HG03520 (cell line): ENCODE measurements at regions not wholly inside any gene's neighbourhood (a gene's known extent, or its start where the extent isn't known, plus 50 kb on each side); places are given as distances from the start of the nearest gene placed in this dataset.
A peak's percentile ranks its signal among the peaks of the same experiment; 100 is the strongest.
"Not testable (repeated sequence)": the region's sequence is repeated elsewhere in the genome, so short reads cannot be mapped to it uniquely, and the experiment has no call there.

Experiments used
- ATAC-seq: cut with Tn5 transposase; IDR thresholded peaks from one replicate; pipeline ENCODE4 v1.9.1; 2021; ENCODE audit warnings: mild to moderate bottlenecking, moderate library complexity; ENCODE audit not compliant: unreplicated experiment

GRCh38 chr11:22037505-22037904 is 155.4 kb upstream of the ANO5 start:
- no peak for ATAC-seq

- no peak for ATAC-seq
Observed at GRCh38 chr11:22041039-22041438, 151.8 kb upstream of the ANO5 start.

- ATAC-seq: no peak
Observed at GRCh38 chr11:22042081-22042480, 150.8 kb upstream of the ANO5 start.

- ATAC-seq: no peak
Observed at GRCh38 chr11:22044126-22044525, 148.8 kb upstream of the ANO5 start.

GRCh38 chr11:22049276-22049675 is 143.6 kb upstream of the ANO5 start:
- no peak for ATAC-seq

- ATAC-seq: no peak
Observed at GRCh38 chr11:22065472-22065871, 127.4 kb upstream of the ANO5 start.

- ATAC-seq: no peak
Observed at GRCh38 chr11:22069844-22070243, 123.0 kb upstream of the ANO5 start.

GRCh38 chr11:22076271-22076930 is 116.5 kb upstream of the ANO5 start:
- ATAC-seq: no peak

GRCh38 chr11:22078063-22078462 is 114.8 kb upstream of the ANO5 start:
- ATAC-seq: no peak

GRCh38 chr11:22079133-22079872 is 113.6 kb upstream of the ANO5 start:
- no peak for ATAC-seq

GRCh38 chr11:22082178-22082577 is 110.7 kb upstream of the ANO5 start:
- ATAC-seq: no peak

GRCh38 chr11:22082788-22083187 is 110.1 kb upstream of the ANO5 start:
- ATAC-seq: no peak

GRCh38 chr11:22084056-22084455 is 108.8 kb upstream of the ANO5 start:
- ATAC-seq: no peak

GRCh38 chr11:22084564-22084963 is 108.3 kb upstream of the ANO5 start:
- no peak for ATAC-seq

GRCh38 chr11:22089609-22090008 is 103.3 kb upstream of the ANO5 start:
- no peak for ATAC-seq

GRCh38 chr11:22106566-22106965 is 86.3 kb upstream of the ANO5 start:
- no peak for ATAC-seq

GRCh38 chr11:22115470-22116029 is 77.3 kb upstream of the ANO5 start:
- no peak for ATAC-seq

GRCh38 chr11:22127981-22128380 is 64.9 kb upstream of the ANO5 start:
- not testable (repeated sequence) for ATAC-seq

- peak; percentile 73 for ATAC-seq
Observed at GRCh38 chr11:22130462-22131053, 62.3 kb upstream of the ANO5 start.

GRCh38 chr11:22133776-22134175 is 59.1 kb upstream of the ANO5 start:
- no peak for ATAC-seq

GRCh38 chr11:22138264-22138663 is 54.6 kb upstream of the ANO5 start:
- no peak for ATAC-seq
